CMK (cell line): ENCODE measurements at regions not wholly inside any gene's neighbourhood (a gene's known extent, or its start where the extent isn't known, plus 50 kb on each side); places are given as distances from the start of the nearest gene placed in this dataset.
"Not testable (repeated sequence)": the region's sequence is repeated elsewhere in the genome, so short reads cannot be mapped to it uniquely, and the experiment has no call there.

Experiments
- DNase-seq: peaks from one replicate; pipeline ENCODE4 v3.0.0-alpha.2; 2010; ENCODE audit warnings: low read depth

GRCh38 chr5:100379254-100379858 is 155.8 kb upstream of the FAM174A start:
- DNase-seq, result not testable (repeated sequence)

DNA sequence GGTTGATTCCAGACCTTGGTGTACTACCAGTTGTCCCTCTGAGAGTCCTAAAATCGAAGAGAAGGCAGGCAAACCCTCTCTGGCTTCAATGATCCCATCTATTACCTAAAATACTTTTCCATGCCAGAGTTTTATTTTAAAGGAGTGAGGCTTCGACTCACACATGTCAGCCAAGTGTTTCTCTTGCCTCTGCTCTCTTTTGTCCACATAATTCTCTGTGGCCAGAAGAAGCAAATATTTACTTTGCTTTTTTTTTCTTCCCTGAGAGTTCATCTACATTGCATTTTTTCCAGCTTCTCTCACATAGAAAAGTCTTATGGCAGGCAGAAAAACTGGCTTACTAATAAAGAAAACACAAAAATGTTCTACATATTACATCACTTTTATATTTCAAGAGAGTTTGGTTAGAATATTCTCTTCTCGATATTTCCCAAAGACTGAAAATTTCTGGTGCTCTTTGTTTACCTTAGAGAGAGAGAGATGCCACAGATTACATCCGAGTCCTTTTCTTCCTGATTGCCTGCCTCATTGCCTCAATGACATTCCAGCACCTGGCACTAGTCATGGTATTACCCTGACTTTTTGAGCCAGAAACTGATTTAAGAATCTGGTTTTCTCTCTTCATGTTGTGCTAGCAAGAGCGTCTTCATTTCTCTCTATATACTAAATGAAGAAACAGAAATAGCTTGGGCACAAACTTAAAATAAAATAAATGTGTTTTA is 170.3 kb upstream of the FAM174A start:
- not testable (repeated sequence) for DNase-seq

GRCh38 chr5:100364343-100364742 is 170.8 kb upstream of the FAM174A start:
- DNase-seq, result not testable (repeated sequence)

DNA sequence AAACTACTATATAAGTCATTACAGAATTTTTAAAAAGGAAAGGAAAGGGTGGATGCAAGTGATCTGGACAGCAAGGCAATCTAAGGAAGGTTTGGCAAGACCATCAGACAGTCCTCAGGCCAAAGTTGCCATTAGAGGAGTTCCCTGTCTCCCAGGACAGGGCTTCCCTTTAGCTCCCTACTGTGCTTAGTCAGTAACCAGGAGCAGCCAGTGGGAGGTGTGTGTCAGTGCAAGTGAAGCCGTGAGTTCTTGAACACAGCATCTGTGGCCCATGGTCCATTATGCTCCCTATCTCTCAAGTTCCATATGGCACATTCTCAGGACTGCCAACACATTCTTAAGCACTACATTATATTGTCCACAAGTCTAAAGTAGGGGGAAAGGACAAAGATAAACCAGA is 175.2 kb upstream of the FAM174A start:
- DNase-seq, result not testable (repeated sequence)

DNA sequence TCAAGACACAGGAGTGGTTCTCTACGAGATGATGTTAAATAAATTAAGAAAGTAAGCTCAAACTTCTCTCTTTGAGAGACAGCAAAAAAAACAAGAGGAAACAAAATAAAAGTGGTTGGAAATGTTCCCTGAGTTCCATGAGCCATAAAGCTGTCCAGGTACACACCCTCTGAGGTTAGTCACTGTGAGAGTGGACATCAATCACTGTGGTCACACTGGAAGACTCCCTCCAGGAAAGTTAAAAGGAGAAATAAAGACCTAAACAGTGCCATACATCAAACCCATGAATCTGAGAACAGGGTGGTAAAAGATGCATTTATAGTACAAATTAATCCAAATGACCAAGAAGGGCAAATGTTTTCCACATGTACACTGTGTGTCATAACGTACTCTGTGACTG is 188.9 kb upstream of the FAM174A start:
- DNase-seq, result not testable (repeated sequence)

DNA sequence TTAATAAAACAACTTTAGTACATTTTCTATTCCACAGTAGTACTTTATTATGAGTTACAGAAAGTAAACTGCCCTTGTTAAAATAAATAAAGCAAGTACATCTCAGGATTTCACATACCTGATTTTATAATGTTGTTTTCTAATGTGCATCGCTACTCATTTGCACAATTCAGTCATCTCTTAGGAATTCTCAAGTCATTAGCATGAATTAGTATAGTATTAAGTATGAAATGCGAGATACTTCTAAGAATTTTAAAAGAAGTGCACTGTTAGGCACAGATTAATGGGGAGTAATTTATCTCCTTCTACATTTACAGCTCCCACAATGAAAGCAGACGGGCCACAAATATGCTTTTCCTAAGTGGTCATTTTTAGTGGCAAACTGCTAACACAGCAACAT is 193.7 kb upstream of the FAM174A start:
- not testable (repeated sequence) for DNase-seq

- DNase-seq, result no peak
Measured at GRCh38 chr5:100322483-100322882, 212.7 kb upstream of the FAM174A start.

- DNase-seq, result no peak
Measured at GRCh38 chr5:100319885-100320284, 215.3 kb upstream of the FAM174A start.

DNA sequence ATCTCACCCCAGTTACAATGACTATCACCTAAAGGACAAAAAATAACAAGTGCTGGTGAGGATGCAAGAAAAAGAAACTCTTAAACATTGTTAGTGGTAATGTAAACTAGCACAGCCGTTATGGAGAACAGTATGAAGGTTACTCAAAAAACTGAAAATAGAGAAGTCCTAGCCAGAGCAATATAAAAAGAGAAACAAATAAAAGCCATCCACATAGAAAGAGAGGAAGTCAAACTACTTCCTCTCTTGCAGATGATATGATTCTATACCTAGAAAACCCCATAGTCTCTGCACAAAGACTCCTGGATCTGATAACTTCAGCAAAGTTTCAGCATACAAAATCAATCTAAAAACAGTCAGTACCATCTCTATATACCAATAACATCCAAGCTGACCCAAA is 221.5 kb upstream of the FAM174A start:
- no peak for DNase-seq

DNA sequence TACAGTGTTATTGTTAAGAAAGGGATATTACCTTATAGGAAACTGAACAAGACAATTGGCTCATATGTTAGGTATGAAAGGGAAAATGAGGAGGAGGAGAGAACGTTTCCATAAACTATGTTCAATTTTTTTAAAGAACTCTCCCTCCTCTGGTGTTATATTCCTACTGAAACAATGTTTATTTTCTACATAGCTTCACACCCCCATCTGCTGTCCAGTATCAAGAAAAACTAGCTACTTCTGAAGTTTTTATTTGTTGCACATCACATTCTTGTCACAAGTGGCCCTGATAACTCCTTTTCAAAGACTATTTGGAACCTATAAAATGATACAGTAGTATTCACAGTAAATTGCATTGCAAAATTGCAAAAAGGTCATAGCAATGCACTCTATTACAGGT is 223.4 kb upstream of the FAM174A start:
- DNase-seq, result no peak

DNA sequence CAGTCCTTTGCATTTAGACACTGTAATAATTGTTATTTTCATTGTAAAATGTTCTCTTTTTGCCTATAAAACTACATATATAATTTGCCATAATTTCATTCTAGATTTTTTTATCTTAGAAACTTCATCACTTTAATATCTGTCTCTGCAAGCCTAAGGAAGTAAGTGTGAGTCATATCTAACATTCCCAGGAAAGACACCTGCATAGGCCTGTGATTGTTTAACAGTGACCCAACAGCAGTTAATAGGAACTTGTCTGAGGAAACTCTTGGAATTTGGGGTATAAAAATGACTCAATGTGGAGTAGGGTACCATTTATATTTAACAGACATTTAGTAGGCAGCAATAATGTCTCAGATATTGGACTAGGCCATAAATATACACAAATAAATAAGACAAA is 229.2 kb upstream of the FAM174A start:
- DNase-seq, result no peak

DNA sequence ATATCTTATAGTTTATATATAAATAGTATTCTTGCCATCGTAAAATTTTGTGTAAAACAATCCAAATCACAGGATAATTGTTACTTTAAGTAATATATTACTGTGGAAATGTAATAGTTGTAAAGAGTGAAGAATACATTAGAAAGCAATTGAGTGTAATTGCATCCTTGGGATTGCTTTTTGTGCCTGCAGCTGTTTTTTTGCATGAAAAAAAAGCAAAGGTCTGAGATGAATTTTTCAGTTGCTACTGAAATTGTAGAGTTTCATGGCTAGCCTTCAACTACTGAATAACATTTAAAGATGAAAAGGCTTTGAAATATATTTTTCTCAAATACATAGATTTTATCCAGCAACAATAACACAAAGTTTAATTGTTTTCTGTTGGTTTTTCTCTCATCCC is 232.0 kb upstream of the FAM174A start:
- DNase-seq, result no peak

DNA sequence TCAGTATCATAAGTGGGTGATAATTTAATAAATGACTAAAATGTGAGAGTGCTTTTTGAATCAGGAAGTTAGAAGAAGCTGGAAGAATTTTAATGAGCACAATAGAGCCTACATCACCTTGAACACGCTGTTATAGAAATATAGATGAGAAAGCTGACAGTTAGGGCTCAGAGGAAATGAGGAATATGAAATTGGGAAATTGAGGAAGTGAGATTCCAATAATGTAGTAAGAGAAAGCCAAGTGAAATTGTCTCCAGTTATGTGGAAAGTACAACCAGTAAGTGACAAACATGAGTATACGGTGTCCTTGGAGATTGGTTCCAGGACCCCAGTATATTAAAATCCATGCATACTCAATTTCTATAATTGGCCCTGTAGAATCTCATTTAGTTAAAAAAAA is 235.9 kb upstream of the FAM174A start:
- no peak for DNase-seq

GRCh38 chr5:100276071-100276470 is 259.1 kb upstream of the FAM174A start:
- DNase-seq, result no peak

GRCh38 chr5:100275631-100276030 is 259.5 kb upstream of the FAM174A start:
- no peak for DNase-seq

GRCh38 chr5:100273846-100274580 is 261.2 kb upstream of the FAM174A start:
- DNase-seq, result no peak

- DNase-seq, result no peak
Measured at GRCh38 chr5:100270023-100270771, 265.0 kb upstream of the FAM174A start.

- no peak for DNase-seq
Measured at GRCh38 chr5:100260968-100261367, 274.2 kb upstream of the FAM174A start.

DNA sequence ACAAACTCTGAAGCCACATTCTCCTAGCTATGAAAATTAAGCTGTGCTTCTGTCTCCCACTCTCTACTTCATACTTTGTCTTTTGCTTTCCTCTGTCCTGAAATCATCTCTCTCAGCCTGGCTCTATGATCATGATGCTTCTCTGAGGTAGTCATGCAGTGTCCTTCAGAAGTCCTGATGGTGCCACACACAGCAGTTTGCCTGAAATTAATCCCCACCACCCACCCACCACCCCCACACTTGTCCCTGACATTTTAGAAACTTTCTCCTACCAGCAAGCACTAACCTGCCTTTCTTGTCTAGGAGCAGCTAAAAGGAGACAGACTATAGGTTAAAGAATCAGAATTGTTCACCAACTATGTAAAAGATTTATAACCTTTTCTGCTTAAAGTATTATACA is 282.2 kb upstream of the FAM174A start:
- DNase-seq, result no peak

DNA sequence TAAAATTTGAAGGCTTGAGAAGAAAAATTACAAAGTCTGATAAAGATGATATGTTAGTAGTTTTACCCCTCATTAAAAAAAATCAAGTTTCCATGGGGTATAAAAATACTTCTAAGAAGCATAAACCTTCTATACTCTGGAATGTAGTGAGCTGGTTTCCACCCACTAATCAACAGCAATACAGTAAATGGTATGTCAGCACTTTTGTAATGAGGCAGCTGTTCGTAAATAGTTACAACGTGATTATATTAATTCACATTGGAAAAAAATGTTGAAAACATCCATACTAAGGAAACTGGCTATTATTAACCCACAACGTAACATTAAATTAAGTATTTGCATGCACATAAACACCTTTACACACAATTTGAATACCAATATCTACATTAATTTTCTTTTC is 283.1 kb upstream of the FAM174A start:
- no peak for DNase-seq

- no peak for DNase-seq
Measured at GRCh38 chr5:100249884-100250269, 285.3 kb upstream of the FAM174A start.

DNA sequence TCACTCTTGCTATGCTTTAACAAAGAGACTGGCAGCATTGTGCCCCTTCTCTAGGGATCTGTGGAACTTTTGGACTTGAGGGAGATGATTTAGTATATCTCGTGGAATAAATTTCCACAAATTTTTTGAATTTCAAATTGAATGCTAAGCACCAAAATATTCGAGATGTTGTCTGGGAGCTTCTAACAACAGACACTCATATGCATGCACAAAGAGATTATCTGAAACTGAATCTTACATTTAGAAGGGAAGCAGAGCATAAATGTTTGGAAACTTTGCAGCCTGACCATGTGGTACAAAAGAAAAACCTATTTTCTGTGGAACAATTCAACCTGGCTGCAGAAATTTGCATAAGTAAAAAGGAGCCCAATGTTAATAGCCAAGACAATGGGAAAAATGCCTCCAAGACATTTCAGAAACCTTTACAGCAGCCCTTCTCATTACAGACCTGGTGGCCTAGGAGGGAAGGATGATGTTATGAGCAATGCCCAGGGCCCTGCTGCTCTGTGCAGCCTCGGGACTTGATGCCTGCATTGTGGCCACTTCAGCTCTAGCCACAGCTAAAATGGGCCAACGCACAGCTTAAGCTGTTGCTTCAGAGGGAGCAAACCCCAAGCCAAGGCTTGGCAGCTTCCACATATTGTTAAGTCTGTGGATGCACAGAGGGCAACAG is 285.8 kb upstream of the FAM174A start:
- no peak for DNase-seq
